WTC11 (cell line): ENCODE measurements at regions not wholly inside any gene's neighbourhood (a gene's known extent, or its start where the extent isn't known, plus 50 kb on each side); places are given as distances from the start of the nearest gene placed in this dataset.

Experiments used
- ATAC-seq: fragments of 200-7000 bp; cut with Tn5 transposase; 2 replicates; pipeline ENCODE4 v1.10.0; 2021; ENCODE audit warnings: mild to moderate bottlenecking, moderate library complexity
- CTCF ChIA-PET: fragments of 300-600 bp; sonication (Branson Sonifier 250); formaldehyde crosslinking; loops from one replicate; lab custom pipeline; 2021; ENCODE audit warnings: antibody characterized with exemption; lab: Charles Lee
- POLR2A ChIA-PET: fragments of 350-600 bp; sonication (Branson Sonifier 250); formaldehyde crosslinking; loops from one replicate; lab custom pipeline; 2021; ENCODE audit warnings: antibody characterized with exemption; lab: Charles Lee
- DNase-seq: peaks from one replicate; pipeline ENCODE4 v3.0.0; 2021; ENCODE audit warnings: low spot score
- H3K27ac Mint-ChIP-seq: 2 replicates; pipeline ENCODE4 v1.8.0; 2021; ENCODE audit warnings: mixed read lengths
- H3K27me3 Mint-ChIP-seq: 2 replicates; pipeline ENCODE4 v1.8.0; 2021; ENCODE audit warnings: low read depth, mild to moderate bottlenecking, moderate library complexity, mixed read lengths
- H3K36me3 Mint-ChIP-seq: 2 replicates; pipeline ENCODE4 v1.8.0; 2021; ENCODE audit warnings: mixed read lengths
- H3K4me1 Mint-ChIP-seq: 2 replicates; pipeline ENCODE4 v1.8.0; 2022; ENCODE audit warnings: mixed read lengths
- H3K4me3 Mint-ChIP-seq: 2 replicates; pipeline ENCODE4 v1.8.0; 2021; ENCODE audit warnings: mild to moderate bottlenecking, moderate library complexity, mixed read lengths
- H3K9me3 Mint-ChIP-seq: 2 replicates; pipeline ENCODE4 v1.8.0; 2021; ENCODE audit warnings: mixed read lengths
- ATF1 ChIP-seq: sonication (generic); formaldehyde crosslinking; IDR thresholded peaks from 2 replicates; pipeline ENCODE4 v1.8.1; 2023; ENCODE audit warnings: mild to moderate bottlenecking, moderate library complexity, missing genetic modification reagents
- CBFB ChIP-seq: sonication (generic); formaldehyde crosslinking; IDR thresholded peaks from 2 replicates; pipeline ENCODE4 v1.8.1; 2022; ENCODE audit warnings: mild to moderate bottlenecking, low read depth, missing genetic modification reagents
- EMX1 ChIP-seq: fragments of 250-450 bp; sonication (Bioruptor Pico); IDR thresholded peaks from 2 replicates; pipeline ENCODE4 v1.8.0; 2021; ENCODE audit warnings: mild to moderate bottlenecking
- FOXJ3 ChIP-seq: sonication (generic); formaldehyde crosslinking; IDR thresholded peaks from 2 replicates; pipeline ENCODE4 v1.9.0; 2021; ENCODE audit warnings: missing genetic modification reagents, mild to moderate bottlenecking, borderline replicate concordance
- GRHL2 ChIP-seq: fragments of 250-450 bp; sonication (Bioruptor Pico); IDR thresholded peaks from 2 replicates; pipeline ENCODE4 v1.8.0; 2022; ENCODE audit warnings: mild to moderate bottlenecking, moderate library complexity; ENCODE audit not compliant: insufficient replicate concordance, severe bottlenecking
- JUN ChIP-seq: sonication (generic); formaldehyde crosslinking; IDR thresholded peaks from 2 replicates; pipeline ENCODE4 v1.8.0; 2023; ENCODE audit warnings: mild to moderate bottlenecking, missing genetic modification reagents
- NFYB ChIP-seq: sonication (generic); formaldehyde crosslinking; conservative IDR thresholded peaks from 2 replicates; pipeline ENCODE4 v1.8.0; 2022; ENCODE audit warnings: low read depth, missing genetic modification reagents
- PRRX2 ChIP-seq: fragments of 250-450 bp; sonication (Bioruptor Pico); IDR thresholded peaks from 2 replicates; pipeline ENCODE4 v1.8.0; 2021; ENCODE audit warnings: mild to moderate bottlenecking
- SOX15 ChIP-seq: fragments of 250-450 bp; sonication (Bioruptor Pico); IDR thresholded peaks from 2 replicates; pipeline ENCODE4 v1.9.0; 2021; ENCODE audit warnings: mild to moderate bottlenecking
- SP1 ChIP-seq: sonication (generic); formaldehyde crosslinking; conservative IDR thresholded peaks from 2 replicates; pipeline ENCODE4 v1.8.1; 2022; ENCODE audit warnings: missing genetic modification reagents
- TEAD1 ChIP-seq: sonication (generic); formaldehyde crosslinking; IDR thresholded peaks from 2 replicates; pipeline ENCODE4 v1.8.0; 2022; ENCODE audit warnings: mild to moderate bottlenecking, missing genetic modification reagents
- ZBTB21 ChIP-seq: sonication (generic); formaldehyde crosslinking; IDR thresholded peaks from 2 replicates; pipeline ENCODE4 v1.8.1; 2023; ENCODE audit warnings: mild to moderate bottlenecking, missing genetic modification reagents, borderline replicate concordance
- ZNF121 ChIP-seq: sonication (generic); formaldehyde crosslinking; IDR thresholded peaks from 2 replicates; pipeline ENCODE4 v1.8.0; 2023; ENCODE audit warnings: missing genetic modification reagents
- ZNF219 ChIP-seq: sonication (generic); formaldehyde crosslinking; IDR thresholded peaks from 2 replicates; pipeline ENCODE4 v1.8.0; 2023; ENCODE audit warnings: missing genetic modification reagents, mild to moderate bottlenecking, borderline replicate concordance
- ZNF232 ChIP-seq: sonication (generic); formaldehyde crosslinking; IDR thresholded peaks from 2 replicates; pipeline ENCODE4 v1.8.0; 2022; ENCODE audit warnings: mild to moderate bottlenecking, missing genetic modification reagents
- ZNF263 ChIP-seq: sonication (generic); formaldehyde crosslinking; IDR thresholded peaks from 2 replicates; pipeline ENCODE4 v1.8.1; 2022; ENCODE audit warnings: low read depth, mild to moderate bottlenecking, moderate library complexity, missing genetic modification reagents
- ZNF416 ChIP-seq: fragments of 250-450 bp; sonication (Bioruptor Pico); IDR thresholded peaks from 2 replicates; pipeline ENCODE4 v1.9.0; 2021; ENCODE audit warnings: mild to moderate bottlenecking, inconsistent platforms
- TF ChIP-seq, protein P1 (sequence below): sonication (generic); formaldehyde crosslinking; IDR thresholded peaks from 2 replicates; pipeline ENCODE4 v1.8.1; 2023; ENCODE audit warnings: mild to moderate bottlenecking, missing genetic modification reagents, borderline replicate concordance
- TF ChIP-seq, protein P2 (sequence below): sonication (generic); formaldehyde crosslinking; IDR thresholded peaks from 2 replicates; pipeline ENCODE4 v1.8.1; 2023; ENCODE audit warnings: mild to moderate bottlenecking, missing genetic modification reagents, moderate library complexity
- TF ChIP-seq, protein P3 (sequence below): sonication (generic); formaldehyde crosslinking; IDR thresholded peaks from 2 replicates; pipeline ENCODE4 v1.8.1; 2022; ENCODE audit warnings: mild to moderate bottlenecking, missing genetic modification reagents, moderate library complexity, borderline replicate concordance
- TF ChIP-seq, protein P4 (sequence below): sonication (generic); formaldehyde crosslinking; IDR thresholded peaks from 2 replicates; pipeline ENCODE4 v1.8.1; 2023; ENCODE audit warnings: mild to moderate bottlenecking, moderate library complexity, missing genetic modification reagents
- TF ChIP-seq, protein P5 (sequence below): fragments of 250-450 bp; sonication (Bioruptor Pico); IDR thresholded peaks from 2 replicates; pipeline ENCODE4 v1.9.0; 2021; ENCODE audit warnings: moderate library complexity, mild to moderate bottlenecking, inconsistent platforms, borderline replicate concordance
- TF ChIP-seq, protein P6 (sequence below): sonication (generic); formaldehyde crosslinking; IDR thresholded peaks from 2 replicates; pipeline ENCODE4 v1.8.0; 2022; ENCODE audit warnings: missing genetic modification reagents

DNA sequence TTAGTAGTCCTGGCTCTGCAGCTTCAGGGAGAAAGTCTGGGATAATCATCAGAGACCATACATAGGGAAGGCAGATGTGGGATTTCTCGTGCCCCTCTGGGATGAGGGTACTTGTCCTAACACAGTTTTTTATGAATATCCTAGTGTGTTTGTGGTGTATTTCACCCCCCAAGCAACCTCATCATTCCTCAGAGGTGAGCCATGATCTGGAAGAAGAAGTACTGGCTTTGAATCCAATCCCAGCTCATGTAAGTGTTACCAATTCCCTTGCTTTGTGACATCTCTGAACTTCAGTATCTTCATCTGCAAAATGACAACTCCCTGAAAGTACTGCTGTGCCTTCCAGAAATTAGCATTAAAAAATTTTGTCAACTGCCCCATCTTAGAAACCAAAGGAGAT lies 347.5 kb upstream of the ZMIZ1 start:
- CTCF ChIA-PET, result no interaction called here
- Mint-ChIP-seq H3K4me3 (no peak overlapping the region), H3K27ac (no peak overlapping the region), H3K27me3 (no peaks in the 10 kb centered on the region; the same call in 1 of the 2 replicates), H3K9me3 (peaks cover 10% of the 10 kb centered on the region), H3K4me1 (peaks cover 9% of the 10 kb centered on the region), H3K36me3 (no peaks in the 10 kb centered on the region)
- TF ChIP-seq PRRX2 (CRISPR knock-in tag), result no peak
- no peak for TF ChIP-seq TEAD1 (CRISPR knock-in tag)
- TF ChIP-seq SOX15 (CRISPR knock-in tag), result no peak
- TF ChIP-seq, protein P1, sequence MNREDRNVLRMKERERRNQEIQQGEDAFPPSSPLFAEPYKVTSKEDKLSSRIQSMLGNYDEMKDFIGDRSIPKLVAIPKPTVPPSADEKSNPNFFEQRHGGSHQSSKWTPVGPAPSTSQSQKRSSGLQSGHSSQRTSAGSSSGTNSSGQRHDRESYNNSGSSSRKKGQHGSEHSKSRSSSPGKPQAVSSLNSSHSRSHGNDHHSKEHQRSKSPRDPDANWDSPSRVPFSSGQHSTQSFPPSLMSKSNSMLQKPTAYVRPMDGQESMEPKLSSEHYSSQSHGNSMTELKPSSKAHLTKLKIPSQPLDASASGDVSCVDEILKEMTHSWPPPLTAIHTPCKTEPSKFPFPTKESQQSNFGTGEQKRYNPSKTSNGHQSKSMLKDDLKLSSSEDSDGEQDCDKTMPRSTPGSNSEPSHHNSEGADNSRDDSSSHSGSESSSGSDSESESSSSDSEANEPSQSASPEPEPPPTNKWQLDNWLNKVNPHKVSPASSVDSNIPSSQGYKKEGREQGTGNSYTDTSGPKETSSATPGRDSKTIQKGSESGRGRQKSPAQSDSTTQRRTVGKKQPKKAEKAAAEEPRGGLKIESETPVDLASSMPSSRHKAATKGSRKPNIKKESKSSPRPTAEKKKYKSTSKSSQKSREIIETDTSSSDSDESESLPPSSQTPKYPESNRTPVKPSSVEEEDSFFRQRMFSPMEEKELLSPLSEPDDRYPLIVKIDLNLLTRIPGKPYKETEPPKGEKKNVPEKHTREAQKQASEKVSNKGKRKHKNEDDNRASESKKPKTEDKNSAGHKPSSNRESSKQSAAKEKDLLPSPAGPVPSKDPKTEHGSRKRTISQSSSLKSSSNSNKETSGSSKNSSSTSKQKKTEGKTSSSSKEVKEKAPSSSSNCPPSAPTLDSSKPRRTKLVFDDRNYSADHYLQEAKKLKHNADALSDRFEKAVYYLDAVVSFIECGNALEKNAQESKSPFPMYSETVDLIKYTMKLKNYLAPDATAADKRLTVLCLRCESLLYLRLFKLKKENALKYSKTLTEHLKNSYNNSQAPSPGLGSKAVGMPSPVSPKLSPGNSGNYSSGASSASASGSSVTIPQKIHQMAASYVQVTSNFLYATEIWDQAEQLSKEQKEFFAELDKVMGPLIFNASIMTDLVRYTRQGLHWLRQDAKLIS (CRISPR knock-in tag), result no peak
- TF ChIP-seq GRHL2 (CRISPR knock-in tag), result no peak
- ATAC-seq, result no peak
- POLR2A ChIA-PET, result no interaction called here
- no peak for DNase-seq

DNA sequence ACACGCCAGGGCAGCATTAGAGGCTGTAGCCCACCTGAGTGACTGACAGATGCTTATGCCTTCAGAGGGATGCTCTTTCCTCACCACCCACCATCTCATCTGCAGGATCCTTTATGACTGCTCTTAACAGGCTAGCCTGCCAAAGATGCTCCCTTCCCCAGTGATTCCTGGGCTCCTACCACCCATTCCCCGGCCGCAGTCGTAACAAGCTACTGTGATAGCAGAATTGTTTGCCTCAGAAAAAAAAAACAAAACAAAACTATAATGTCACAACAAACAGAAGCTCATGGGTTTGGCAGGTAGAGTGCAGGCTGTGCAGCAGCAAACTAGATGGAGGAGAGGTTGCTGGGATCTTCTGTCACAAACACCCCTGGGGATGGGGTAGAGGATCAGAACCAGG lies 343.9 kb upstream of the ZMIZ1 start:
- no peaks in the 10 kb centered on the region for H3K36me3 Mint-ChIP-seq
- H3K27ac Mint-ChIP-seq, result no peak overlapping the region
- peaks cover 10% of the 10 kb centered on the region for H3K9me3 Mint-ChIP-seq
- CTCF ChIA-PET, result interaction anchor here (0.5 kb wide), 1 partner anchor 515 kb away, joined by 3 read pairs; no protein-coding TSS in a partner anchor
- DNase-seq, result no peak
- no peak for ATAC-seq
- H3K4me1 Mint-ChIP-seq, result no peaks in the 10 kb centered on the region
- no peaks in the 10 kb centered on the region; the same call in 1 of the 2 replicates for H3K27me3 Mint-ChIP-seq
- POLR2A ChIA-PET, result no interaction called here
- no peak overlapping the region for H3K4me3 Mint-ChIP-seq
- TF ChIP-seq SP1 (CRISPR knock-in tag), result no peak
- TF ChIP-seq, protein P2, sequence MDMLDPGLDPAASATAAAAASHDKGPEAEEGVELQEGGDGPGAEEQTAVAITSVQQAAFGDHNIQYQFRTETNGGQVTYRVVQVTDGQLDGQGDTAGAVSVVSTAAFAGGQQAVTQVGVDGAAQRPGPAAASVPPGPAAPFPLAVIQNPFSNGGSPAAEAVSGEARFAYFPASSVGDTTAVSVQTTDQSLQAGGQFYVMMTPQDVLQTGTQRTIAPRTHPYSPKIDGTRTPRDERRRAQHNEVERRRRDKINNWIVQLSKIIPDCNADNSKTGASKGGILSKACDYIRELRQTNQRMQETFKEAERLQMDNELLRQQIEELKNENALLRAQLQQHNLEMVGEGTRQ (CRISPR knock-in tag), result no peak
- TF ChIP-seq, protein P3, sequence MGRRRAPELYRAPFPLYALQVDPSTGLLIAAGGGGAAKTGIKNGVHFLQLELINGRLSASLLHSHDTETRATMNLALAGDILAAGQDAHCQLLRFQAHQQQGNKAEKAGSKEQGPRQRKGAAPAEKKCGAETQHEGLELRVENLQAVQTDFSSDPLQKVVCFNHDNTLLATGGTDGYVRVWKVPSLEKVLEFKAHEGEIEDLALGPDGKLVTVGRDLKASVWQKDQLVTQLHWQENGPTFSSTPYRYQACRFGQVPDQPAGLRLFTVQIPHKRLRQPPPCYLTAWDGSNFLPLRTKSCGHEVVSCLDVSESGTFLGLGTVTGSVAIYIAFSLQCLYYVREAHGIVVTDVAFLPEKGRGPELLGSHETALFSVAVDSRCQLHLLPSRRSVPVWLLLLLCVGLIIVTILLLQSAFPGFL (CRISPR knock-in tag), result no peak
- TF ChIP-seq, protein P4, sequence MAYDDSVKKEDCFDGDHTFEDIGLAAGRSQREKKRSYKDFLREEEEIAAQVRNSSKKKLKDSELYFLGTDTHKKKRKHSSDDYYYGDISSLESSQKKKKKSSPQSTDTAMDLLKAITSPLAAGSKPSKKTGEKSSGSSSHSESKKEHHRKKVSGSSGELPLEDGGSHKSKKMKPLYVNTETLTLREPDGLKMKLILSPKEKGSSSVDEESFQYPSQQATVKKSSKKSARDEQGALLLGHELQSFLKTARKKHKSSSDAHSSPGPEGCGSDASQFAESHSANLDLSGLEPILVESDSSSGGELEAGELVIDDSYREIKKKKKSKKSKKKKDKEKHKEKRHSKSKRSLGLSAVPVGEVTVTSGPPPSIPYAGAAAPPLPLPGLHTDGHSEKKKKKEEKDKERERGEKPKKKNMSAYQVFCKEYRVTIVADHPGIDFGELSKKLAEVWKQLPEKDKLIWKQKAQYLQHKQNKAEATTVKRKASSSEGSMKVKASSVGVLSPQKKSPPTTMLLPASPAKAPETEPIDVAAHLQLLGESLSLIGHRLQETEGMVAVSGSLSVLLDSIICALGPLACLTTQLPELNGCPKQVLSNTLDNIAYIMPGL (CRISPR knock-in tag), result no peak
- no peak for TF ChIP-seq ZNF416 (CRISPR knock-in tag)
- TF ChIP-seq ZNF219 (CRISPR knock-in tag), result no peak
- TF ChIP-seq ZNF263 (CRISPR knock-in tag), result no peak
- TF ChIP-seq, protein P5, sequence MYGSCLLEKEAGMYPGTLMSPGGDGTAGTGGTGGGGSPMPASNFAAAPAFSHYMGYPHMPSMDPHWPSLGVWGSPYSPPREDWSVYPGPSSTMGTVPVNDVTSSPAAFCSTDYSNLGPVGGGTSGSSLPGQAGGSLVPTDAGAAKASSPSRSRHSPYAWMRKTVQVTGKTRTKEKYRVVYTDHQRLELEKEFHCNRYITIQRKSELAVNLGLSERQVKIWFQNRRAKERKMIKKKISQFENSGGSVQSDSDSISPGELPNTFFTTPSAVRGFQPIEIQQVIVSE (CRISPR knock-in tag), result no peak
- TF ChIP-seq CBFB (CRISPR knock-in tag), result no peak
- TF ChIP-seq, protein P6, sequence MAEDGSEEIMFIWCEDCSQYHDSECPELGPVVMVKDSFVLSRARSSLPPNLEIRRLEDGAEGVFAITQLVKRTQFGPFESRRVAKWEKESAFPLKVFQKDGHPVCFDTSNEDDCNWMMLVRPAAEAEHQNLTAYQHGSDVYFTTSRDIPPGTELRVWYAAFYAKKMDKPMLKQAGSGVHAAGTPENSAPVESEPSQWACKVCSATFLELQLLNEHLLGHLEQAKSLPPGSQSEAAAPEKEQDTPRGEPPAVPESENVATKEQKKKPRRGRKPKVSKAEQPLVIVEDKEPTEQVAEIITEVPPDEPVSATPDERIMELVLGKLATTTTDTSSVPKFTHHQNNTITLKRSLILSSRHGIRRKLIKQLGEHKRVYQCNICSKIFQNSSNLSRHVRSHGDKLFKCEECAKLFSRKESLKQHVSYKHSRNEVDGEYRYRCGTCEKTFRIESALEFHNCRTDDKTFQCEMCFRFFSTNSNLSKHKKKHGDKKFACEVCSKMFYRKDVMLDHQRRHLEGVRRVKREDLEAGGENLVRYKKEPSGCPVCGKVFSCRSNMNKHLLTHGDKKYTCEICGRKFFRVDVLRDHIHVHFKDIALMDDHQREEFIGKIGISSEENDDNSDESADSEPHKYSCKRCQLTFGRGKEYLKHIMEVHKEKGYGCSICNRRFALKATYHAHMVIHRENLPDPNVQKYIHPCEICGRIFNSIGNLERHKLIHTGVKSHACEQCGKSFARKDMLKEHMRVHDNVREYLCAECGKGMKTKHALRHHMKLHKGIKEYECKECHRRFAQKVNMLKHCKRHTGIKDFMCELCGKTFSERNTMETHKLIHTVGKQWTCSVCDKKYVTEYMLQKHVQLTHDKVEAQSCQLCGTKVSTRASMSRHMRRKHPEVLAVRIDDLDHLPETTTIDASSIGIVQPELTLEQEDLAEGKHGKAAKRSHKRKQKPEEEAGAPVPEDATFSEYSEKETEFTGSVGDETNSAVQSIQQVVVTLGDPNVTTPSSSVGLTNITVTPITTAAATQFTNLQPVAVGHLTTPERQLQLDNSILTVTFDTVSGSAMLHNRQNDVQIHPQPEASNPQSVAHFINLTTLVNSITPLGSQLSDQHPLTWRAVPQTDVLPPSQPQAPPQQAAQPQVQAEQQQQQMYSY (CRISPR knock-in tag), result no peak
- no peak for TF ChIP-seq NFYB (CRISPR knock-in tag)
- TF ChIP-seq JUN (CRISPR knock-in tag), result no peak
- no peak for TF ChIP-seq ZNF232
- TF ChIP-seq FOXJ3 (CRISPR knock-in tag), result no peak
- TF ChIP-seq ATF1 (CRISPR knock-in tag), result no peak
- no peak for TF ChIP-seq ZNF121 (CRISPR knock-in tag)
- no peak for TF ChIP-seq ZBTB21
- no peak for TF ChIP-seq EMX1 (CRISPR knock-in tag)
